ENCODE measurements at regions not wholly inside any gene's neighbourhood (a gene's known extent, or its start where the extent isn't known, plus 50 kb on each side); places are given as distances from the start of the nearest gene placed in this dataset.

DNA sequence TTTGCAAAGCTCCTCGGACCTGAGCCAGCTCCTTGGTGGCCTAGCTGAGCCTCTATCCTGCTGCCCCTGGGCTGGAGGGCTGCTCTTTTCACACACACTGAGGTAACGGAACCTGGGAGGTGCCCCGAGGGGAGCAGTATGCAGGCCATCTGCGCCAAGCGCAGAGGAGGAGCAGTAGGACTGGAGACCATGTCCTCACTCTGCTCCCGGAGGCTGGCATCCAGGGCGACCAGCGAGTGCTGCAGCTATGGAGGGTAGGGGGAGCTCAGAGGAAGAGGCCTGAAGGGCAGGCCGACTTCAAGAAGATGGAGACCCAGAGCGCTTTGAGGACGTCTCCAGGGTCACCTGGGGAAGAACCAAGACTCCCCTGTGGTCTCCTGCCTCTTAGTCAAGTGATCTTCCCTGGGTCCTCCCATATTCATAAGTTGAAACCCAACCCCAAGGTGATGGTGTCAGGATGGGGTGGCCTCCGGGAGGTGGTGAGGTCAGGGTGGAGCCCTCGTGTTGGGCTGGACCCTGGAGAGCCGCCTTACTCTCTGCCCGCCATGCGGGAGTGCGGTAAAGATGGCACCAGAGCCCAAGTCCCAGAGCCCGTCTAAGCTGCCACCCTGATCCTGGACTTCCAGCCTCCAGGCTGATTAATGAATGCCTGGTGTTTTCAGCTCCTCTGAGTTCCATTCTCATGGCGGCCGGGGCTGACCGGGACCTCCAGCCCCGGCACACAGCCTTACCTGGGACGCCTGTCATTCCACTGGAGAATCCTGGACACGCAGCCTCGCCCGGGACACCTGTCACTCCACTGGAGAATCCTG lies 160.7 kb downstream of the NDUFA10 start:
- no peak overlapping the region for H3K4me3 ChIP-seq (ENCODE audit: low read depth, low read length)
- DNase-seq (ENCODE audit: low read depth): no peak
- TF ChIP-seq, protein P1, sequence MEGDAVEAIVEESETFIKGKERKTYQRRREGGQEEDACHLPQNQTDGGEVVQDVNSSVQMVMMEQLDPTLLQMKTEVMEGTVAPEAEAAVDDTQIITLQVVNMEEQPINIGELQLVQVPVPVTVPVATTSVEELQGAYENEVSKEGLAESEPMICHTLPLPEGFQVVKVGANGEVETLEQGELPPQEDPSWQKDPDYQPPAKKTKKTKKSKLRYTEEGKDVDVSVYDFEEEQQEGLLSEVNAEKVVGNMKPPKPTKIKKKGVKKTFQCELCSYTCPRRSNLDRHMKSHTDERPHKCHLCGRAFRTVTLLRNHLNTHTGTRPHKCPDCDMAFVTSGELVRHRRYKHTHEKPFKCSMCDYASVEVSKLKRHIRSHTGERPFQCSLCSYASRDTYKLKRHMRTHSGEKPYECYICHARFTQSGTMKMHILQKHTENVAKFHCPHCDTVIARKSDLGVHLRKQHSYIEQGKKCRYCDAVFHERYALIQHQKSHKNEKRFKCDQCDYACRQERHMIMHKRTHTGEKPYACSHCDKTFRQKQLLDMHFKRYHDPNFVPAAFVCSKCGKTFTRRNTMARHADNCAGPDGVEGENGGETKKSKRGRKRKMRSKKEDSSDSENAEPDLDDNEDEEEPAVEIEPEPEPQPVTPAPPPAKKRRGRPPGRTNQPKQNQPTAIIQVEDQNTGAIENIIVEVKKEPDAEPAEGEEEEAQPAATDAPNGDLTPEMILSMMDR (IDR thresholded peaks at IDR 0.05; ENCODE audit: low read depth, low read length, missing control alignments): no peak
- in situ Hi-C loops (cut with HindIII; ENCODE audit: low sequenced_read_pairs): no loop called here

DNA sequence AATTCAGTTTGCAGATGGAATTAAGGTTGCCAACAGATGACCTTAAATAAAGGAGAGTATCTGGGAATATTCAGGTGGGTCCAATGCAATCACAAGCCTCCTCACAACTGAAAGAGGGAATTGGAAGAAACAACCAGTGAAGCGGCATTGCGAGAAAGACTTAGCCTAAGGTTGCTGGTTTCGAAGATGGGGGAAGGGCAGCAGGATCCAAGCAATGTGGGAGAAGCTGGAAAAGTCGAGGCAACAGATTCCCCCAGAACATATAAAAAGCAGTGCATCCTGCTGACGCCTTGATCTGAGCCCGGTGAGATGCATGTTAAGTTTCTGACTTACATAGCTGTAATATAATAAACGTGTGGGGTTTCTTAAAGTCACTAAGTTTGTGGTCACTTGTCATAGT lies 162.5 kb downstream of the NDUFA10 start:
- in situ Hi-C loops (cut with HindIII; ENCODE audit: low sequenced_read_pairs): no loop called here
- no peak overlapping the region for H3K4me3 ChIP-seq (ENCODE audit: low read depth, low read length)
- DNase-seq (ENCODE audit: low read depth): no peak
- TF ChIP-seq, protein P1 (IDR thresholded peaks at IDR 0.05; ENCODE audit: low read depth, low read length, missing control alignments): no peak

DNA sequence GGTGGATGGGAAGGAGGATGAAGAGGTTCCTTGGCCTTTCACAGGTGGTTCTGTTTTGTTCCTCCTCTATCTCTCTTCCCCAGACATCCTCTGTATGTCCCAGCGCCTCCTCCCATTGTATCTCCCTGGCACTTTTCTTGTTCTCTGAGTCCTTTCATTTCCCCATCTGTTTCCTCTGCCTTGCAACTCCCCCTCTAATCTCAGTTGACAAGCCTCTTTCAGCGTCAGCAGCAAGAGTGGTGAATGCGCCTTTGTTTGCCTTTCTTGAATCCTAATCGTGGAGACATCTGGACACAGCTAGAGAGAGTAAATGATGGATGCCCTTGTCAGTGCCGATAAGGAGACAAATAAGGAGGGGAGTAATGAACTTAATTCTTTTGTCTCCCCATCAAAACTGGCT lies 167.0 kb downstream of the NDUFA10 start:
- TF ChIP-seq, protein P1 (IDR thresholded peaks at IDR 0.05; ENCODE audit: low read depth, low read length, missing control alignments): no peak
- in situ Hi-C loops (cut with HindIII; ENCODE audit: low sequenced_read_pairs): no loop called here
- no peak for DNase-seq (ENCODE audit: low read depth)
- H3K4me3 ChIP-seq (ENCODE audit: low read depth, low read length): no peak overlapping the region

DNA sequence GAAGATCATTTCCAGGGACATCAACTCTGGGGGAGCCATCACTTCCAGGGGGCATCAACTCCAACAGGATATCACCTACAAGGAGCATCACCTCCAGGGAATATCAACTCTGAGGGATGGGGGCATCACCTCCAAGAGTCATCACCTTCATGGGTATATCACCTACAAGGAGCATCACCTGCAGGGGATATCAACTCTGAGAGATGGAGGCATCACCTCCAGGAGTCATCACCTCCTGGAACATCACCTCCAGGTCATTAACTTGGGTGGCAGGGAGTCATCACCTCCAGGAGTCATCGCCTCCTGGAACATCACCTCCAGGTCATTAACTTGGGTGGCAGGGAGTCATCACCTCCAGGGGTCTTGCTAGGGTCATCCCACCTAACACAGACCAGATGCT lies 167.6 kb downstream of the NDUFA10 start:
- no peak for DNase-seq (ENCODE audit: low read depth)
- in situ Hi-C loops (cut with HindIII; ENCODE audit: low sequenced_read_pairs): no loop called here
- no peak overlapping the region for H3K4me3 ChIP-seq (ENCODE audit: low read depth, low read length)
- TF ChIP-seq, protein P1 (IDR thresholded peaks at IDR 0.05; ENCODE audit: low read depth, low read length, missing control alignments): no peak

DNA sequence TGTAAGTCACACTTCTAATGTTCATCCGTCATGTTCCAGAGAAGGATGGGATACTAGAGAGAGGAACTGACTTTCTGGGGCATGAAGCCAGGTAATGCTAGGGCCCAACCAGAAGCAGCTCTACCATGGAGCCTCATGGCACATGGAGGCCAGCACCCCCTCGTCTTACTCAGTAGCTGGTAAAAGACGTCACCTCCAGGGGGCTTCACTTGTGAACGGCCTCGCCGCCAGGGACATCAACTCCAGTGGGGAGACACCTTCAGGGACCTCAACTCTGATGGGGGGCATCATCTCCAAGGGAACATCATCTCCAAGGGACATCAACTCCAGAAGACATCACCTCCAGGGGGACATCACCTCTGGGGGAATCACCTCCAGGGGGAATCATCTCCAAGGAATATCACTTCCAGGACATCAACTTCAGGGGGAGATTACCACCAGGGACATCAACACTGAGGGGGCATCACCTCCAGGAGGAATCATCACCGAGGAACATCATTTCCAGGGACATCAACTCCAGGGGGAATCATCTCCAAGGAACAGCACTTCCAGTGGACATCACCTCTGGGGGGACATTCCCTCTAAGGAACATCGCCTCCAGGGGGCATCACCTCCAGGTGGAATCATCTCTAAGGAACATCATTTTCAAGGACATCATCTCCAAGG lies 168.4 kb downstream of the NDUFA10 start:
- no peak for DNase-seq (ENCODE audit: low read depth)

DNA sequence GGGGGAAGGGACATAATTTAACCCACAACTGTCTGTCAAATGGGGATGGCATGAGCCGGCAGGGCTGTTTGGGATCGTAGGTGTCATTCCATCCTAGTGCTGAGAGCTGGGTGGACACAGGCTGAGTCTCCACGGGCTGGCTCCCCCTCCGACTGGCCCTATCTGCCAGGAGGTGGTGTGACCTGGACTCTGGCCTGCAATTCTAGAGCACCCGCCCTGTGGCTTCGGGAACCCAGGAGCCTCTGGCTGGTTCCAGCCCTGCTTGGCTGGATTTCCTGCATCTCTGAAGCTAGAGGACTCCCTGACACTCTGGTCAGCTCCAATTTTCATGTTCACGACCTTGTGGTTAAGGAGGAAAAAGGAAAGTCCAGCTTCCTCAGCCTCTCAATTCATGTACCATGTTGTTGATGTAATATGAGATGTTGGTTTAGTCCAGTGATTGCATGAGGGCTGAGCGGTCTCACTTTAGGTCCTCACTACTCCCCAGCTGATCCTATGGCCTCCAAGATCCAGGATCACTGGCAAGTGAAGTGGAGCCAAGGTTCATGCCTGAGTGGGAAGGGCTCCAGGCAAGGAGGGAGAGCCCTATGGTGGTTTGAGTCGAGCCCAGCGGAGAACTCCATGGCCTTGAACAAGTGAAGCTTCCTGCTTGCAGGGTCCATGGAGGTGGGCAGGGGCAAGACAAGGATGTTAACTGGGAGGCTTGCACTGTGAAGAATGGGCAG lies 169.1 kb downstream of the NDUFA10 start:
- TF ChIP-seq, protein P1 (IDR thresholded peaks at IDR 0.05; ENCODE audit: low read depth, low read length, missing control alignments): no peak
- in situ Hi-C loops (cut with HindIII; ENCODE audit: low sequenced_read_pairs): no loop called here
- no peak for DNase-seq (ENCODE audit: low read depth)
- no peak overlapping the region for H3K4me3 ChIP-seq (ENCODE audit: low read depth, low read length)

More for the DNA sequence above, 168.4 kb downstream of the NDUFA10 start:
- TF ChIP-seq, protein P1 (IDR thresholded peaks at IDR 0.05; ENCODE audit: low read depth, low read length, missing control alignments): no peak
- in situ Hi-C loops (cut with HindIII; ENCODE audit: low sequenced_read_pairs): no loop called here
- H3K4me3 ChIP-seq (ENCODE audit: low read depth, low read length): no peak overlapping the region
